GM18870 (cell line): ENCODE measurements at regions not wholly inside any gene's neighbourhood (a gene's known extent, or its start where the extent isn't known, plus 50 kb on each side); places are given as distances from the start of the nearest gene placed in this dataset.
"Not testable (repeated sequence)": the region's sequence is repeated elsewhere in the genome, so short reads cannot be mapped to it uniquely, and the experiment has no call there.

Source experiments
- ATAC-seq: cut with Tn5 transposase; IDR thresholded peaks from one replicate; pipeline ENCODE4 v1.9.1; 2021; ENCODE audit warnings: moderate library complexity; ENCODE audit not compliant: unreplicated experiment

GRCh38 chr7:115297656-115298055 is 375.8 kb downstream of the MDFIC start:
- no peak for ATAC-seq

- ATAC-seq: no peak
These were observed 371.8 kb downstream of the MDFIC start for GRCh38 chr7:115293628-115294240.

DNA sequence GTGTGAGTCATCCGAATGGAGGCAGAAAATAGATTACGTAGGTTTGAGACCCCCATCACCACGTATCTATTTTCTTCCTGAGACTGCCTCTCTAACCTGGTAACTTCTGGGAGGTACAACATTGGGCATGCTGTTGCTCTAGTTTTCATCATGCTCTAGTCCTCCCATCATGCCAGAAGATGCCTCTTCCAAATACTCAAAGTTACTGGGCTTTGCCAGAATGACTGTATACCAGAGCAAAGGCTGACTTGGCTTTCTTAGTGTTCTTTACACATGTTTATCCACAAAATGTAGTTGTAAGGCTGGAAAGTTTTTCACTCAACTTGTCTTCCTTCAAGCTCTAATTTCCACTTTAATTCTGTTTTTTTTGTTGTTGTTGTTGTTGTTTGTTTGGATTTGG is 370.5 kb downstream of the MDFIC start:
- ATAC-seq: no peak

DNA sequence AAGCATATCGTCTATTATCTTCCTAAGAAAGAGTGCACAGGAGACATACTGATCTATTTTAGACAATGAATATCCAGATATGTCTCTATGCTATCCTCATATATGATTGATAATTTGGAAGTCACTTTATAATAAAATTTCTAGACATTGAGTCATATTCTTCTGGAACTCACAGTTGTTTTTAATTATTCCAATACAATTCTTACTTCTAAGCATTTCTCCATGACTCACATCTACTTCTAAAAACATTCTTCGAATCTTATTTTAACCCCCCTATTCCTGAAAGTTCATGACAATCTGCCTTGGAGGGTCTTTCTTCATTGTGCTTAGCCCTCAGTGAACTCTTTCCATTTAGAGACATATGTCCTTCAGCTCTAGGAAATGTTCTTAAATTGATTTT is 368.1 kb downstream of the MDFIC start:
- ATAC-seq: no peak

- no peak for ATAC-seq
These were observed 354.9 kb downstream of the MDFIC start for GRCh38 chr7:115276791-115277190.

- ATAC-seq: not testable (repeated sequence)
These were observed 352.0 kb downstream of the MDFIC start for GRCh38 chr7:115273855-115274254.

- ATAC-seq: no peak
These were observed 351.4 kb downstream of the MDFIC start for GRCh38 chr7:115273139-115273772.

DNA sequence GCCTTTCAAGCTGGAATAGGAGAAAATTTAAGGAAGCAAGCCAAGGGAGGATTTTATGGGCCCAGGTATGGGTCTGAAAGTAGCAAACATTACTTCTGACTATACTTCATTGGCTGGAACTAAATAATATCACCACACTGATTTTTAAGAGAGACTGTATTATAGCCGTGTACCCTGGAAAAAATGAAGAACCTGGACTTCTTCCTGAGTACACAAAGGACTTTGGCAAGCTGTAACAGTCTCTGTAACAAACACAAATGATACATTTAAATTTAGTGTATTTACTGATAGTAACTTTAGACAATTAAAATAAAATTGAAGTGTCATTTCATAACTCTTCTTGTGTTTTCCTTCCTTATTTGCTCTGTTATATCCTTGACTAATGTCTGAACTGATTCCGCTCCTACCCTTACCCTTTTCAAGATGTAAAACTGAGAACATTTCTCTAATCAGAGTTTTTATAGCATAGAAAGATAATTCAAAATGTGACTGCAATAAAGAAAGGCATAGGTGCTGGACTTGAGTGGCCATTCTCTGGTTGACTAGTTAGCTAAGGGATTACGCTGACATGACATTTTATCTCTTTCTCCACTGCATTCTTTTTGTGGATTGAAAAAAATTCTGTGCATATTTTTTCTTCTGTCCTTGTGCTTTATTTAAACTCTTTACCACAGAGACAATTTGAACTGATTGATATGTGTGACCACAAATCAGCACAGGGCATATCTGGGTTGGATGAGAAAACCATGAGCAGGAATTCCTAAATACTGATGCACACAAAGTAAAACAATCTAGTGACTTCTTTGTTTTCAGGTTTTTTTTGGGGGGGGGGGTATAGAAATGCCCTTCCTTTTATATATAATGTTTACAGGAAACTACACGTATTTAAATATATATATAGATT is 349.7 kb downstream of the MDFIC start:
- ATAC-seq: no peak

DNA sequence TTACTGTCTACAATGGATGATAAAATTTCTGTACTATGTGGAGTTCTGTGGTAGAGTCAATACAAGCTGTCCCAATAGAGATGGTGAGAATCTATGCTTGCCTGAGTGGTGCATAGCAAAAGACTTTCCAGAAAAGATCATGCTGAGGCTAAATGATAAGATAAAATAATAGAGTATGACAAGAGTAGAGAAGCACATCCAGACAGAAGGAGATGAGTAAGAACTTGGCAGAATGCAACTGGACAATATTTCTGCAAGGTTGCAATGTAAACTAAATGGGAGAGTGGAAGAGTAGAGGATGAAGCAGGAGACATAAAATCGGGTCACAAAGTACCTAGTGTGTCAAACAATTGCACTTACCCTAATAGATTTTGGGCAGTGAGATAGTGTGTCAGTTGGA is 347.6 kb downstream of the MDFIC start:
- no peak for ATAC-seq

DNA sequence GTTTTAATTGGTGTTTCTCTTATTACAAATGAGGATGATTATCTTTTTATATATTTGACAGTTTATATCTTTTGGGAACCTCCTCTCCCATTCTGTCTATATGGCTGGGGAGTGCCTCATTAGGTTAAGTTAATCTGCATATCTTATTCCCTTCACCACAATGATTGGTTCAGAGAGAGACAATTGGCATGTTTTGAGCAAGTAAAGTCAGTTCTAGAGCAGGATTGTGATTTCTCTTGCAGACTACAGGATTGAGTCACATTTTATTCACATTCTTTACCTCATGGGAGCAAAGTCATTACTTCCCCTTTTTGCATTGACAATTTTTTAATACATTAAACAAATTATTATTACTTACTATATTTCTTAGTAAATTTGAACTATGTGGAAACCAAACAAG is 345.6 kb downstream of the MDFIC start:
- no peak for ATAC-seq

GRCh38 chr7:115260381-115260780 is 338.5 kb downstream of the MDFIC start:
- no peak for ATAC-seq

GRCh38 chr7:115252461-115252860 is 330.6 kb downstream of the MDFIC start:
- no peak for ATAC-seq

DNA sequence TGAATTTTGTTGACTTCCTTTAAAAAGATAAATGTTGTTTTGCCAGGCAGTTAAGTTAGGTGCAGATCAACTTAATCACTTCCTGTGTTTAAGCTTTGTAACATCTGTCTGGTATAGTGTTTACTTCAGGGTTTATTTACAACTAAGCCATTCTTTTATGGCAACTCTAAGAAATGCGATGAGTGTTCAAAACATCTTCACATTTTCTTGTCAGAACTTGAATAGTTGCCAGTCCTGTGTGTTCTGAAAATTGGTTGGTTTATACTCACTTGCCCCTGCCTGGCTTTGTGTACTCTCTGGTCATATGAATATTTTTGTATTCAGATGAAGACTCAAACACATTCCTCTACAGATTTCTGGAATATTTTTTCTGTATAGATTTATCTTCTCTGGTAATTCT is 327.2 kb downstream of the MDFIC start:
- no peak for ATAC-seq

DNA sequence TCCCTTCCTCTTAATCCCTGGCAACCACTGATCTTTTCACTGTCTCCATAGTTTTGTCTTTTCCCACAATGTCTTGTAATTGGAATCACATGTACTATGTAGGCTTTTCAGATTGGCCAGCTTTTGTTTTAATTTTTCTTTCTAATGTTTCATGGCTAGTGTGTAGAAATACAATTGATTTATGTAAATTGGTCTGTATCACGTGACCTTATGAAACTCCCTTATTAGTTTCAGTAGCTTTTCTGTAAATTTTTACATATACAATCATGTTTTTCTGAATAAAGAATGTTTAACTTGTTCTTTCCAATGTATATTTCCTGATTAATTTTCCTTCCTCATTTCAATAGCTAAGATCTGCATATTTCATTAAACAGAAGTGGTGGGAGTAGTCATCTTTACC is 319.3 kb downstream of the MDFIC start:
- ATAC-seq: no peak

- no peak for ATAC-seq
These were observed 318.3 kb downstream of the MDFIC start for GRCh38 chr7:115240242-115240641.

DNA sequence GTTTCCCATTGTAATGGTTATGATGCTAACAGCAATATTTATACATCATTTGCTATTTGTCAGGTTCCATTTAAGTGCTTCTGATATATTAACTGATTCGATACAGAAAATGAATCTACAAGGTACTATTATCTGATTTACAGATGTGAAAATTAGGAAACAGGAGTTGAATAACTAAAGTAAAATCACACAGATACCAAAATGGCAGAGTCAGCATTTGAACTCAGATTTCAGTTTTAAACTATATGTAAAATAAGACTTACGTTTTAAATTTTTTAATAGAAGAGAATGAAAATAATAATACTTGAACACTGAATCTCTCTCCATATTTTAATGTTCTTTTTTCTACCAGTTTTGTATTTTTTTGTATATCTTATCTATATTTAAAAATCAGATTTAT is 313.2 kb downstream of the MDFIC start:
- no peak for ATAC-seq

- no peak for ATAC-seq
These were observed 311.9 kb downstream of the MDFIC start for GRCh38 chr7:115233809-115234208.

DNA sequence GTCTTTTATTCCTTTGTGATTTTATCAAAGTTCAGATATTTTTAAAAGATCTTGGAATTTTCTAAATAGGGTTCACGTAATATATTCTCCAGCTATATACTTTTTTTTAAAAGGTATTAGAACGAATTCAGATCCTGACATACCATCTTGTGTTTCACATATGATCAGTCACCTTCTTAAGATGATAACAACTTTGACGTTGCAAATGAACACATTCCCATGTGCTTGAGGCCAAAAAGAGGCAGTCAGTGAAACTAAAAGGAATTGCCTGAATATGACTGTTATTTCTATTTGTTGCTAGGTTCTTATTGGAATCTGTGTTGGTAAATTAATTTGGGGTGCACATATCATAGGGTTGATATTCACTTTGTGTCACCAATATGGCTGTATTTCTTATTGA is 310.1 kb downstream of the MDFIC start:
- no peak for ATAC-seq

DNA sequence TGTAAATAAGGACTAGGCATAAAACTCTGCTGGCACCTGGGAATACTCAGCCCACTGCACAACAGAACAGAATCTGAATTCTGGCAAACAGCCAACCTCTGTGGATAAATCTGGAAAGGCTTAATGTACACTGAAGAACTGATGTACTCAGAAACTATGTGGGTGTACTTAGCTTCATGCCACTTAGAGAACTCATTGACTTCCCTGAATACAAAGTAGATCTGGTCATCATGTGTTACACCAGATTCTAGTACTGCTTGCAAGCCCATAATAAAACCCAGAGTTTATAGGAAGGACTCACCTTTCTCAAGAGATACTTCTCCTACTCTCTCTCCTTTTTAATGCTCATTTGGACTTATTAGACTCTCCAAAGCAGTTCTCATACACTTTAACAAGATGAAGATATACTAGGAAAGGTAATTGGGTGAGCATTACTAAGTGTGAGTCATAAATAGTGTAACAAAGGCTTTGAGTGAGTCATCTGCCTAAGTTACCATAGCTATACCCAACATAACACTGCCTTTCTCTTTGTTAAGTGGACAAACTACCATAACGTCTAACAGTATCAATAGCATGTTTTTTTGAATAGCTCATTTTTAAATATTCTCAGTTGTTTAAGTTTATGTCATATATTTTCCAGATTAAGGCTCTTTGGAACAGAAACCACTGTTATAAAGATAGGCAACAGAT is 309.1 kb downstream of the MDFIC start:
- ATAC-seq: peak; percentile 88

GRCh38 chr7:115229401-115230105 is 307.7 kb downstream of the MDFIC start:
- ATAC-seq: no peak
